Ishikawa (cell line): ENCODE measurements at regions not wholly inside any gene's neighbourhood (a gene's known extent, or its start where the extent isn't known, plus 50 kb on each side); places are given as distances from the start of the nearest gene placed in this dataset.

ENCODE experiments used
- EGR1 ChIP-seq: IDR thresholded peaks from 2 replicates; pipeline ENCODE4 v1.6.1; 2012
- EP300 ChIP-seq: IDR thresholded peaks from 2 replicates; pipeline ENCODE4 v1.6.1; 2012; ENCODE audit warnings: borderline replicate concordance
- RAD21 ChIP-seq: IDR thresholded peaks from 2 replicates; pipeline ENCODE4 v1.6.1; 2012; ENCODE audit warnings: low read depth
- YY1 ChIP-seq: IDR thresholded peaks from 2 replicates; pipeline ENCODE4 v1.6.1; 2012; ENCODE audit warnings: low read depth
- TF ChIP-seq, protein P1 (sequence below): IDR thresholded peaks from 2 replicates; pipeline ENCODE4 v1.6.1; 2012; ENCODE audit warnings: low read depth, mild to moderate bottlenecking
- TF ChIP-seq, protein P2 (sequence below): IDR thresholded peaks from 2 replicates; pipeline ENCODE4 v1.6.1; 2012

DNA sequence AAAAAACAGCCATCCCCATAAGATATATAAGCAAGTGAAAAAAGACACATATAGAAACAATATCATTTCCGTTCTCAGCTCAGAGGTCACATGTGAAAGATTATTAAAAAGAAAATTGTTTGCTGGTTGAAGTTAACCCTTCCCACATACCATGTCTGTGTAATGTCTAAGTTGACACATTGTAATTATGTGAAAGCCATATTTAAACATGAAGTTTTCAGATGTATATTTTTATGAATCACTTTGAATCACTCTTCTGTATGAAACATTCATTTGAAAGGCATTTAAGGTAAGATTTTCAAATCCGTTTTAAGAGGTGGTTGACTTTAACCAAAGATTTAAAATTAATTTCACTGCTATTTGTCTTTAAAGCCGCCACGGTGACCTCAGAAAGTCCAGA, 441.9 kb downstream of the RND3 start:
- TF ChIP-seq, protein P1, sequence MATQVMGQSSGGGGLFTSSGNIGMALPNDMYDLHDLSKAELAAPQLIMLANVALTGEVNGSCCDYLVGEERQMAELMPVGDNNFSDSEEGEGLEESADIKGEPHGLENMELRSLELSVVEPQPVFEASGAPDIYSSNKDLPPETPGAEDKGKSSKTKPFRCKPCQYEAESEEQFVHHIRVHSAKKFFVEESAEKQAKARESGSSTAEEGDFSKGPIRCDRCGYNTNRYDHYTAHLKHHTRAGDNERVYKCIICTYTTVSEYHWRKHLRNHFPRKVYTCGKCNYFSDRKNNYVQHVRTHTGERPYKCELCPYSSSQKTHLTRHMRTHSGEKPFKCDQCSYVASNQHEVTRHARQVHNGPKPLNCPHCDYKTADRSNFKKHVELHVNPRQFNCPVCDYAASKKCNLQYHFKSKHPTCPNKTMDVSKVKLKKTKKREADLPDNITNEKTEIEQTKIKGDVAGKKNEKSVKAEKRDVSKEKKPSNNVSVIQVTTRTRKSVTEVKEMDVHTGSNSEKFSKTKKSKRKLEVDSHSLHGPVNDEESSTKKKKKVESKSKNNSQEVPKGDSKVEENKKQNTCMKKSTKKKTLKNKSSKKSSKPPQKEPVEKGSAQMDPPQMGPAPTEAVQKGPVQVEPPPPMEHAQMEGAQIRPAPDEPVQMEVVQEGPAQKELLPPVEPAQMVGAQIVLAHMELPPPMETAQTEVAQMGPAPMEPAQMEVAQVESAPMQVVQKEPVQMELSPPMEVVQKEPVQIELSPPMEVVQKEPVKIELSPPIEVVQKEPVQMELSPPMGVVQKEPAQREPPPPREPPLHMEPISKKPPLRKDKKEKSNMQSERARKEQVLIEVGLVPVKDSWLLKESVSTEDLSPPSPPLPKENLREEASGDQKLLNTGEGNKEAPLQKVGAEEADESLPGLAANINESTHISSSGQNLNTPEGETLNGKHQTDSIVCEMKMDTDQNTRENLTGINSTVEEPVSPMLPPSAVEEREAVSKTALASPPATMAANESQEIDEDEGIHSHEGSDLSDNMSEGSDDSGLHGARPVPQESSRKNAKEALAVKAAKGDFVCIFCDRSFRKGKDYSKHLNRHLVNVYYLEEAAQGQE, result no peak
- TF ChIP-seq EP300, result no peak
- TF ChIP-seq RAD21, result no peak
- TF ChIP-seq, protein P2, sequence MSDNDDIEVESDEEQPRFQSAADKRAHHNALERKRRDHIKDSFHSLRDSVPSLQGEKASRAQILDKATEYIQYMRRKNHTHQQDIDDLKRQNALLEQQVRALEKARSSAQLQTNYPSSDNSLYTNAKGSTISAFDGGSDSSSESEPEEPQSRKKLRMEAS, result no peak
- TF ChIP-seq EGR1, result no peak
- no peak for TF ChIP-seq YY1
